ENCODE measurements at regions not wholly inside any gene's neighbourhood (a gene's known extent, or its start where the extent isn't known, plus 50 kb on each side); places are given as distances from the start of the nearest gene placed in this dataset.

- no peak for TF ChIP-seq JUNB (IDR thresholded peaks at IDR 0.05; ENCODE audit: unreplicated experiment)
- TF ChIP-seq CTCF (conservative IDR thresholded peaks at IDR 0.05; ENCODE audit: low read depth in 2 of 2), result no peak
- TF ChIP-seq REST (IDR thresholded peaks at IDR 0.05; ENCODE audit: unreplicated experiment), result no peak
- no peak for TF ChIP-seq EZH2phosphoT487 (IDR thresholded peaks at IDR 0.05; ENCODE audit: unreplicated experiment)
- TF ChIP-seq POLR2AphosphoS5 (IDR thresholded peaks at IDR 0.05; ENCODE audit: low read depth), result no peak
- TF ChIP-seq CREB1 (CRISPR knock-in tag; IDR thresholded peaks at IDR 0.05; ENCODE audit: low read depth), result no peak
- TF ChIP-seq EZH2 (IDR thresholded peaks at IDR 0.05; ENCODE audit: low read depth, unreplicated experiment), result no peak
- no peak for TF ChIP-seq ZNF331 (CRISPR knock-in tag; IDR thresholded peaks at IDR 0.05; ENCODE audit: low read depth)
- TF ChIP-seq ZNF462 (CRISPR knock-in tag; IDR thresholded peaks at IDR 0.05), result no peak
- no peak for TF ChIP-seq NANOG (IDR thresholded peaks at IDR 0.05; ENCODE audit: borderline replicate concordance)
These were observed 185.5 kb downstream of the COL12A1 start for GRCh38 chr6:75020376-75020775.

All from GM23338 (cell line).